H1 (cell line): ENCODE measurements at regions not wholly inside any gene's neighbourhood (a gene's known extent, or its start where the extent isn't known, plus 50 kb on each side); places are given as distances from the start of the nearest gene placed in this dataset.

Experiments used
- BCL11A ChIP-seq, 2 experiments: IDR thresholded peaks; one replicate each; pipeline ENCODE4 v1.6.1; 2011; ENCODE audit warnings: low read depth in 2 of 2, low read length in 2 of 2, mild to moderate bottlenecking in 2 of 2
- HDAC2 ChIP-seq, 2 experiments: fragments of 300-600 bp in 1 of 2; sonication (generic) in 1 of 2; IDR thresholded peaks; 2 replicates each; pipeline ENCODE4 v1.6.1; 2011 to 2012; ENCODE audit warnings: low read depth in 2 of 2, low read length in 2 of 2, mild to moderate bottlenecking in 2 of 2, moderate library complexity in 2 of 2, borderline replicate concordance in 1 of 2, inconsistent platforms in 1 of 2
- JUN ChIP-seq: IDR thresholded peaks from 2 replicates; pipeline ENCODE4 v1.6.1; 2011; ENCODE audit warnings: low read depth, mild to moderate bottlenecking, improper control_type of control experiment, low read length
- PHF8 ChIP-seq: fragments of 200-600 bp; sonication (generic); conservative IDR thresholded peaks from 2 replicates; pipeline ENCODE4 v1.7.1; 2012; ENCODE audit warnings: low read depth, mild to moderate bottlenecking, inconsistent platforms, low read length, moderate library complexity
- SIX5 ChIP-seq: IDR thresholded peaks from 2 replicates; pipeline ENCODE4 v1.6.1; 2011; ENCODE audit warnings: mild to moderate bottlenecking, low read depth, low read length

DNA sequence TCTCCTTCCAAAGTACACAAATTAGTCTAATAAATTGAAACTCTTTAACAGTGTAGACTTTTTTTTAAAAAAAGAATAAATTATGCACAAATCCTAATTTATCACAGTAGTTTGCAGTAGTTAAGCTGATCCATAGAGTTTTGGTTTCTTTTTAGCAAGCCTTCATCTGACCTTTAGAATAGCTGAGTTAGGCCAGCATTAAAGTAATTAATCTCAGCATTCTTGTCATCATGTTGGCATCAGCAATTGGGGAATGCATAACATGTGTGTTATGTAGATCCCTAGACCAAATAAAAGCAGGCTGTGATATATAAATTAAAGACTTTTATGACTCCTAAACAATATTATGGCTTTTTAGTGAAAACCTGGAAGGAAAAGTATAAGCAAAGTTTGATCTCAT, 426.5 kb upstream of the PABPC4L start (continued):
- TF ChIP-seq JUN (no peak), HDAC2 (IDR thresholded peaks at IDR 0.05; ENCODE audit: borderline replicate concordance in 1 of 2, low read depth in 2 of 2, low read length in 2 of 2) (no peak), SIX5 (no peak), BCL11A (IDR thresholded peaks at IDR 0.05; ENCODE audit: low read depth in 2 of 2, low read length in 2 of 2) (no peak), PHF8 (no peak)
